Erythroblast (primary cell): ENCODE measurements at regions not wholly inside any gene's neighbourhood (a gene's known extent, or its start where the extent isn't known, plus 50 kb on each side); places are given as distances from the start of the nearest gene placed in this dataset.
"Not testable (repeated sequence)": the region's sequence is repeated elsewhere in the genome, so short reads cannot be mapped to it uniquely, and the experiment has no call there.

ENCODE experiments used
- DNase-seq, 2 experiments: peaks; one replicate each; lab custom pipeline; 2025; lab: John Stamatoyannopoulos, UW
- GATA1 ChIP-seq: IDR thresholded peaks from 2 replicates; pipeline ENCODE4 v1.6.1; 2011; ENCODE audit warnings: low read depth, mild to moderate bottlenecking, control low read depth, low read length, moderate library complexity
- POLR2A ChIP-seq: IDR thresholded peaks from 2 replicates; pipeline ENCODE4 v1.6.1; 2011; ENCODE audit warnings: mild to moderate bottlenecking, low read length

DNA sequence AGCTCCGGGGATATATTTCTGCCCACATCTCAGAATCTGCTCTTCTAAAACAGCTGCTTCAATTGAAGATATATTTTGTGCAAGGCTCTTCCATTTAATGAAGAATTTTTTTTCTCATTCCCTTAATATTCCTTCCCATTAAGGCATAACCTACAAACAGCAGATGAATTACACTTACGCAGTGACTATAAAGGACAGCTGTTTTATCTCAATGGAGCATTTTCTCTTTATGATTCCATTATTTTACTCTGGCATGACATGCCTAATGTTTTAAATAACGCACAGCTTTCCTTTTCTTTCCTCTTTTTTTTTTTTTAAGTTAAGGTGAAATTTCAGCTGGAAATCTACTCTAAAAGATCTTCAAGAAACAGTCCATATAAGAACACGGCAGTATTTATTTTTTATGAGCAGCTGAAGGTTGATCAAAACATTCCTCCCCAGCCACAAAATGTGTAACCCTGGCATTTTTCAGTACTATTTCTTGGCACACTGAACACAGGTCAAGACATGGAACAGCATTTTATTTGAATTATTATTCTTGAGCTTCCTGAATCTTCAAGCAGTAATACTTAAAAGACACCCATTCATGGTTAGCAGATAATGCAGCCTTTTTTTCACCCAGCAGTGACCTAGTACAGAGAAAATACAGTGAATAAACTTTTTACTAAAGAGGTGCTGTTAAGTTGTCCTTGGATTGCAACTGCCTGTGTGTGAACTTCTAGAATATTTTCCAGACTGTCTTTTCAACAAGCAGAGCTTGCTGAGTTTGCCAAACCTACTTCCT lies 118.1 kb upstream of the FOXN3 start:
- DNase-seq: no peak
- TF ChIP-seq POLR2A (no peak), GATA1 (no peak)

- no peak for DNase-seq
- TF ChIP-seq GATA1: no peak
- no peak for TF ChIP-seq POLR2A
These were observed 116.7 kb upstream of the FOXN3 start for GRCh38 chr14:89533766-89534165.

DNA sequence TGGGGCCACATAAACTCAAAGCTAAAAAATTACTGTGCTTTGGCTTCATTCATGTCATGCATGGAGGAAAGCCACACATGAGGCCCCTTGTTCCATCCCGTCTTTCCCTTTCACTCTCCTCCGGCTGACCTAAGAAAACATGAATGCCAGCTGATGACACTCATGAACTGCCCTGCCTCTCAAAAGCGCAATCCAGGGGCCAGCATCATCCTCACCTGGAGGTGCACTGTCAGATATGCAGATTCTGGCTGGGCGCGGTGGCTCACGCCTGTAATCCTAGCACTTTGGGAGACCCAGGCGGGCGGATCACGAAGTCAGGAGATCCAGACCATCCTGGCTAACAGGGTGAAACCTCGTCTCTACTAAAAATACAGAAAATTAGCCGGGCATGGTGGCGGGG lies 116.1 kb upstream of the FOXN3 start:
- no peak for TF ChIP-seq POLR2A
- DNase-seq: no peak

DNA sequence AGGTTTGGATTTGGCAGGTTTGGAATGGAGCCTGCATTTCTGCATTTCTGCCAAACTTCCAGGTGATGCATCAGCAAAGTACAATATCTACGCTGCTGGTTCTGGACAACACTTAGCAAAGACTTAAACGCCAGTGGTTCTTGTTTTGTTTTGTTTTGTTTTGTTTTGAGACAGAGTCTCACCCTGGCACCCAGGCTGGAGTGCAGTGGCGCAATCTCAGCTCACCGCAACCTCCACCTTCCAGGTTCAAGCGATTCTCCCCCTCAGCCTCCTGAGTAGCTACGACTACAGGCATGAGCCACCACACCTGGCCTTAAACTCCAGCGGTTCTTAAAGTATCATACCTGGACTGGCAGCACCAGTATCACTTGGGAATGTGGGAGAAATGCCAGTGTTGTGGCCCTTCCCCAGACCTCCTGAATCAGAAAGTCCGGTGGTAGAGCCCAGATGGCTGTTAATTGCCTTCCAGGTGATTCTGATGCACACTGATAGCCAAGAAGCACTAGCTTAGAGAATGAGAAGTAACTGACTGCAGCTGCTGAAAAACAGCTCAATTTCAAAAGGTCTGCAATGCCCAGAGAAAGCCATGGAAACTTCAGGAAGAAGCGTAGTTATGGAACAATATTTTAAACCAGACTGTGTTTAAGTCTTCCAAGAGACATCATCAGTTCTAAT lies 114.8 kb upstream of the FOXN3 start:
- no peak for DNase-seq
- TF ChIP-seq POLR2A (no peak), GATA1 (no peak)

DNA sequence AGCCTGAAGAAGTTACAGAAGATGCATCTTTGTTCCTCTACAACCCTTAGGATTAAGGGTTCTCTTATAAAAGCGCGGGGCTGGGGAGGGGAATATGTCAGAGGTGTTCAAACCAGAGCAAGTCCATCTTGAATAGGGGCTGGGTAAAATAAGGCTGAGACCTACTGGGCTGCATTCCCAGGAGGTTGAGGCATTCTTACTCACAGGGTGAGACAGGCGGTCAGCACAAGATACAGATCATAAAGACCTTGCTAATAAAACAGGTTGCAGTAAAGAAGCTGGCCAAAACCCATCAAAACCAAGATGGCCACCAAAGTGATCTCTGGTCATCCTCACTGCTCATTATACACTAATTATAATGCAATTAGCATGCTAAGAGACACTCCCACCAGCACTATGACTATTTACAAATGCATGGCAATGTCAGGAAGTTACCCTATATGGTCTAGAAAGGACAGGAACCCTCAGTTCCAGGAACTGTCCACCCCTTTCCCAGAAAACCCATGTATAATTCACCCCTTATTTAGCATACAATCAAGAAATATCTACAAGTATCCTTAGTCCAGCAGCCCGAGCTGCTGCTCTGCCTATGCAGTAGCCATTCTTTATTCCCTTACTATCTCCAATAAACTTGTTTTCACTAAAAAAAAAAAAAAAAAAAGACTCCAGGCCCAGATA lies 108.1 kb upstream of the FOXN3 start:
- no peak for DNase-seq
- TF ChIP-seq GATA1 (no peak), POLR2A (no peak)

DNA sequence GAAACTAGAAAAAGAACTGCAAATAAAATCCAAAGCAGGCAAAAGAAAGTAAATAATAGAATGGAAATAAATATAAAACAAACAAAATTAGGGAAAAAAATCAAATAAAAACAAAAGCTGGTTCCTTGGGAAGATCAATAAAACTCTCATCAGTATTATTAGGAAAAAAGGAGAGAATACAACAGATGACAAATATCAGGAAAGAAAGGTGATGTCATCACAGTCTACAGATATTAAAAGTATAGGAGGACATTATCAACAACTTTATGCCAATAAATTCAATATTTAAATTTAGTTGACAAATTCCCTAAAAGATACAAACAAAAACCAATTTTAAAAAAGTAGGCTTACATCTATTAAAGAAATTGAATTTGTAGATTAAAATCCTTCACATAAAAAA lies 107.4 kb upstream of the FOXN3 start:
- TF ChIP-seq GATA1: no peak
- no peak for DNase-seq

GRCh38 chr14:89521988-89522387 lies 105.0 kb upstream of the FOXN3 start:
- TF ChIP-seq GATA1: no peak
- TF ChIP-seq POLR2A: no peak
- no peak for DNase-seq

GRCh38 chr14:89519040-89519439 lies 102.0 kb upstream of the FOXN3 start:
- DNase-seq: no peak
- TF ChIP-seq GATA1 (no peak), POLR2A (no peak)

DNA sequence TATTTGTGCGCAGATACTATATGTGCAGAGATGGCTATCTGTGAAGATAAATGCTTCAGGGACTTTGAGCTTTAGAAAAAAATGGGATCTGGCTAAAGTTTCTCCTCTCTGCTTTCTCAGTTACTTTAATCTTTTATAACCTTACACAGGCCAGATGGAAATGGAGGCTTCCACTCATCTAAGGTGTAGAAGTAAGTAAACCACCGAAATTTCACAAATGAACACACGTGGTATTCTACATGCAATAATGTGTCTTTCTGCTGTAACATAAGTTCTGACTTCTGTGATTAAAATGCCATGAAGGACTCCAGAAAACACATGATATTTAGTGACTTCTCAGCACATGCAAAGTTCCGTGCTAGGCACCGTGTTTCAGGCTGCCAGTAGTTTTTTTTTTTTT lies 99.1 kb upstream of the FOXN3 start:
- TF ChIP-seq GATA1 (no peak), POLR2A (no peak)
- DNase-seq: no peak

- TF ChIP-seq GATA1 (no peak), POLR2A (no peak)
- DNase-seq: no peak
These were observed 97.6 kb upstream of the FOXN3 start for GRCh38 chr14:89514601-89515000.

GRCh38 chr14:89509891-89510290 lies 92.9 kb upstream of the FOXN3 start:
- no peak for DNase-seq
- TF ChIP-seq POLR2A (no peak), GATA1 (no peak)

- no peak for TF ChIP-seq POLR2A
- TF ChIP-seq GATA1: no peak
- no peak for DNase-seq
These were observed 91.8 kb upstream of the FOXN3 start for GRCh38 chr14:89508863-89509262.

- TF ChIP-seq POLR2A: no peak
- no peak for TF ChIP-seq GATA1
- DNase-seq: no peak
These were observed 91.0 kb upstream of the FOXN3 start for GRCh38 chr14:89507926-89508460.

DNA sequence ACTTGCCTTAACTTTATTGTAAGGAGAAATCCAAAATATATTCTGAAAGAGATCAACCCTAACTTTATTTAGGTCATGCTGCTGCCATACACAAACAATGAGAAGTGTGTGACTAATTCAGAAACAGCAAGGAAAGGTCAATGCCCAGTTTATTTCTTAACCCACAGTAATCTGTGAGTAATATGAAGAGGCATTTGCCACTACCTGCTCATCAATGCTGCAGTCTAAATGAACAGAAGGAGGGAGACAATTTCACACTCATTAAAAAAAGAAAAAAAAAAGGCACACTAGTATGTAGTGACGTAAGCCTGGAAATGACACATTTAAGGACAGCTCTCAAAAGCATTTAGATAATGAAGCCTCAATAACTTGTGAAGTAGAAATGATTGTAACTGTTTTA lies 90.5 kb upstream of the FOXN3 start:
- TF ChIP-seq GATA1: no peak
- TF ChIP-seq POLR2A: no peak
- DNase-seq: no peak

DNA sequence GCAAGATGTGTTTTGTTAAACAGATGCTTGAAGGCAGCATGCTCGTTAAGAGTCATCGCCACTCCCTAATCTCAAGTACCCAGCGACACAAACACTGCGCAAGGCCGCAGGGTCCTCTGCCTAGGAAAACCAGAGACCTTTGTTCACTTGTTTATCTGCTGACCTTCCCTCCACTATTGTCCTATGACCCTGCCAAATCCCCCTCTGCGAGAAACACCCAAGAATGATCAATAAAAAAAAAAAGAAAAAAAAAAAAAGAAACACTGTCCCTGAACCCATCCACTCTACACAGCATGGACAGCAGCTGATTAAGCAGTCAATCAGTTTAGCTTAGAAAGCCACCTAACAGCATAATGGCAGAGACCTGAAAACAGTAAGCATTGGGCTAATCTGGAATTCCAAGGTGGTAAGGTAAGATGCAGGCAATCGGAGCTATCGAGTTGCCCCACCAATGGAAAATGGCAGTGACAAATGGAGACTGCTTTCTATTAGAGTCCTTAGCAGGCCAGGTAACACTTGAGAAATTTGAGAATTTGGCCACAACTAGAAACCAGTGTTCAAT lies 89.9 kb upstream of the FOXN3 start:
- not testable (repeated sequence) for DNase-seq
